ENCODE measurements at regions not wholly inside any gene's neighbourhood (a gene's known extent, or its start where the extent isn't known, plus 50 kb on each side); places are given as distances from the start of the nearest gene placed in this dataset.

GRCh38 chr3:8261018-8261417 lies 240.6 kb upstream of the LMCD1 start:
- DNase-seq: no peak

DNA sequence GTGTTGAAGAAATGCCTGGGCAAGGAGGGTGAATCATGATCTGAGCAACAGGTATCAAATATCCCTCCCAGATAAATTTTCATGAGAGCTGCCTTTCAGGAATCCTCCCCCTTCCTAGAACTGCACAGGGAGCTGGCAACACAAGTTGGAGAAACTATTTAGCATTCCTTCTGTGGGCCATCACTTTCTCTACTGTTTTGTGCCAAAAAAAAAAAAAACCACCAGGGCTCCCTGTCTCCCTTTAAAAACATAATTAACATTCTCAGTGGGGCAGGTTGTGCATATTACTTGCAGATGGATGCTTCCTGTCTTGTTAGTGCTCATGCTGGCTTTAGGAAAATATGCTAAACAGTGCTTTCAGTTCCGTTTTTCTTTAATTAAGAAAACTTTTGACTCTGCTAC lies 234.9 kb upstream of the LMCD1 start:
- DNase-seq: no peak

DNA sequence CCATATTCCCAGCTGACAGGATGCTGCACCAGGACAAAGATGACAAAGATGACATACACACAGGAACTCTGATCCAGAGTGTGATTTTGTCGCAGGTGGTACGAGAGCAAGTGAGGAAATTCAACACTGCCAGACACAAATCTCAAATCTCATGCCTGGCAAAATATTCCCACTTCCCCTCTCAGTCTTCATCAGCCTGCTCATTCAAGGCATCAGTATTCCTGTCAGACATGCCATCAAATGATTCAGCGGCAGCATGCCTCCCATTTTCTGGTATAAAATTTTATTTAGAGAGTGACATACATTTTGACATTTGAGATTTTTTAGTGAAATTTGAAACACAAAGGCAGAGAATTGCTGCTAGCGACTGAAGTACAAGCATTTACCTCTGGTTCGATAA lies 228.1 kb upstream of the LMCD1 start:
- DNase-seq: no peak

- DNase-seq: no peak
These were observed 225.6 kb upstream of the LMCD1 start for GRCh38 chr3:8276056-8276455.

GRCh38 chr3:8276506-8276905 lies 225.1 kb upstream of the LMCD1 start:
- DNase-seq: no peak

DNA sequence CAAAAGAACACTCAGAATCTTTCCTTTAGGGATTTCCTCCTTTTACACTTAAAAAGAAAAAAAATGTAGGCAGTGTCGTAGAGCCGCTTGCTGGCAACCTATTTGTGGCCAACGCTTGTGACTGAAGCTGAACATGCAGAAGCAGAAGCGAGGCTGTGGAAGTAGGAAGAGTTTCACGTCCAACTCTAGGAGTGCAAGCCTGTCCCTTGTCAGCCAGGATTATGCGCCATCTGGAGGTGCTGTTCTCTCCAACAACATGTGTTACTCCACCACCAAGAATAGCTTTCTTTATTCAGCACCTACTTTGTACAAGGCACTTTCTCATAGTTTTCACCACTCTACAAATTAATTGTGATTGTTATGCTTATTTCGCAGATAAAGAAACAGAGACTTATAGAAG lies 223.2 kb upstream of the LMCD1 start:
- DNase-seq: no peak

GRCh38 chr3:8279476-8279875 lies 222.1 kb upstream of the LMCD1 start:
- DNase-seq: no peak

DNA sequence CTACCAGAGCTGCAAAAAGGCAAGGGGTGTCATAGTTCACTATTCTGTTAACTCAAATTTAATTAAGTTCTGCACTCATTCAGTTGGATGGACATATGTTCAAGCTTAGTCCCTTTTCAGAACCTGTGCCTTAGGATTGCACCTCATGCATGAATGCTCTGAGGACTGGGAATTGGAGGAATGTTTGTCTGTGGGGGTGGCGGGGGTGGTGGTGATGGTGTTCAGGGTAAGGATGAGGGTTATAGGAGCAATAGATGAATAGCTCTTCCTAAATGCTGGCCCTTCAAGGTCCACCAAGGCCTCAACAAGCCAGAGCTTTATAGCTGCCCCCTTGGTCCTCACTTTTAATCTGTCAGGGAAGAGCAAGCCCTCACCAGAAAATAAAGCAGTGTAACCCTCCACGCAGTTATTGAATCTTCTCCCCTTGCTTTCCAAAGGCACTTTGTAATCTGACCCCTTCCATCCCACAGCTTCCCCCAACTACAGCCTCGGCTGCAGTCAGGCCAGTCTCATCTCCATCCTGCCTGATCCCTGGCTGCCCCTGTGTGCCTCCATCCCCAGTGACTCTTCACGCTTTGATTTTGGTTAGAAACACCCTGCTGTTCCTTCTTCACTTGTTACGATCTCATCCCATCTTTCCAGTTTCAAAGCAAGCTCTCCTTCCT lies 221.6 kb upstream of the LMCD1 start:
- no peak for DNase-seq

- no peak for DNase-seq
These were observed 219.0 kb upstream of the LMCD1 start for GRCh38 chr3:8282541-8283165.

- no peak for DNase-seq
These were observed 218.4 kb upstream of the LMCD1 start for GRCh38 chr3:8283193-8283592.

GRCh38 chr3:8286086-8286485 lies 215.5 kb upstream of the LMCD1 start:
- no peak for DNase-seq

DNA sequence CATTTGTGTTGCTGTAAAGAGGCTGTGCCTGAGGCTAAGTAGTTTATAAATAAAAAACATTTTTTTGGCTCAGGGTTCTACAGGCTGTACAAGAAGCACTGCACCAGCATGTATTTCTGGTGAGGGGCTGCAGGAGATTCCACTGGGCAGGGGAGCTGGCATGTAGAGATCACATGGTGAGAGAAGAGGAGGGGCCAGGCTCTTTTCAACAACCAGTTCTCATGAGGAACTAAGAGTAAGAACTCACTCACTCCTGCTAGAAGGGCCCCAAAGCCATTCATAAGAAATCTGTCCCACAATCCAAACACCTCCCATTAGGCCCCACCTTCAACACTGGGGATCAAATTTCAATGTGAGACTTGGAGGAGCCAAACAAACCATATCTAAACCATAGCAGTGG lies 214.9 kb upstream of the LMCD1 start:
- DNase-seq: no peak

DNA sequence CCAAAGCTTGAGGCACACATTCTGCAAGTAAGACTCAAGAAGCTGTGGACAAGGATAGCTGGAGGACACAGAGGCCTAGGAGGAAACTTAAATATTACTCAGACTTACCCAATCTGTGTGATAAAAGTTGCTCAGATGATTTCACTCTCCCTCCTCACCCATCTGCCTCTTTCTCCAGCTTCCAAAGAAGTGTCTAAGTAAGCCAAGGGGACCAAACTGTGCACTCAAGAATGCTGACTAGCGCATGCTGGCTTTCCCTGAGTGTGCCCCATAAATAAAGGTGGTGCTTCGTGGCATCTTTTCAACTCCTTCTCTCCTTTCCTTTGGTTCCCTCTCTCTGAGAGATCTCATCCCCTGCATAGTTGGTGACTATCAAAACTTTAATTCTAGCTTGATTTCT lies 211.0 kb upstream of the LMCD1 start:
- no peak for DNase-seq

- DNase-seq: no peak
These were observed 205.2 kb upstream of the LMCD1 start for GRCh38 chr3:8296461-8296860.

- DNase-seq: no peak
These were observed 203.3 kb upstream of the LMCD1 start for GRCh38 chr3:8298021-8298954.

GRCh38 chr3:8301977-8302735 lies 199.5 kb upstream of the LMCD1 start:
- peak in 1 of 5 experiments; percentile 53 for DNase-seq

- no peak for DNase-seq
These were observed 198.2 kb upstream of the LMCD1 start for GRCh38 chr3:8303466-8303865.

DNA sequence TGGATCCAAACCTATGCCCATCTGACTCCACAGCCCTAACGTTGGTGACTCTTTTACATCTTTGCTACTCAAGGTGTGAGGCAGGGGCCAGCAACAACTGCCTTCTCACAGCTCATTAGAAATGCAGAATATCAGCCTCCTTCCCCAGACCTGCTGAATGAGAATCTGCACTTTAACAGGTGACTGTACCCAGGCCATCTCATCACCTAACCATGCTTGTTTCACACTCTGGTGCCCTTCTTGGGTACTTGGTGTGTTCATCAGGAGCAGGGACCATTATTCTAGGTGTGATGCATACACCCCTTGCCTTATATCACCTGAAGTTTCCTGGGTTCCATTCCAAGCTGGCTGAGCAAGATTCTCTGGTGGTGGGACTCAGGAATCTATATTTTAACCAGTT lies 196.3 kb upstream of the LMCD1 start:
- no peak for DNase-seq

- no peak for DNase-seq
These were observed 194.0 kb upstream of the LMCD1 start for GRCh38 chr3:8307545-8308110.

- DNase-seq: no peak
These were observed 190.3 kb upstream of the LMCD1 start for GRCh38 chr3:8311321-8311720.

DNA sequence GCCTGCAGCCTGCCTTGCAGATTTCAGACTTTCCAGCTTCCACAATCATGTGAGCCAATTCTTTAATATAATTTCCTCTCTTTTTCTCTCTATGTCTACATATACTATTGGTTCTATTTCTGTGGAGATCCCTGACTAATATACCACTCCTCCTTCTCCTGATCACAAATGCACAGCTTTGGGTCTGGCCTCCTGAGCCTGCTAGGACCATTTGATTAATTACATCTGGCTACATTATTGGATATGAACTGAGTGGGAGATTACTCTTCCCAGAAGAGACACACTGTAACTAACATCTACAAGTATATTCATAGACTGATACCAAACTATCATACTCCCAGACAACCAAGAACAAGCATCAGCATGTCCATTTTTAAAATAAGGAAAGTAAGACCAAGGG lies 188.9 kb upstream of the LMCD1 start:
- DNase-seq: no peak

- DNase-seq: no peak
These were observed 187.9 kb upstream of the LMCD1 start for GRCh38 chr3:8313560-8314267.
